ENCODE measurements at regions not wholly inside any gene's neighbourhood (a gene's known extent, or its start where the extent isn't known, plus 50 kb on each side); places are given as distances from the start of the nearest gene placed in this dataset.
A peak's percentile ranks its signal among the peaks of the same experiment; 100 is the strongest.
"Not testable (repeated sequence)": the region's sequence is repeated elsewhere in the genome, so short reads cannot be mapped to it uniquely, and the experiment has no call there.

DNA sequence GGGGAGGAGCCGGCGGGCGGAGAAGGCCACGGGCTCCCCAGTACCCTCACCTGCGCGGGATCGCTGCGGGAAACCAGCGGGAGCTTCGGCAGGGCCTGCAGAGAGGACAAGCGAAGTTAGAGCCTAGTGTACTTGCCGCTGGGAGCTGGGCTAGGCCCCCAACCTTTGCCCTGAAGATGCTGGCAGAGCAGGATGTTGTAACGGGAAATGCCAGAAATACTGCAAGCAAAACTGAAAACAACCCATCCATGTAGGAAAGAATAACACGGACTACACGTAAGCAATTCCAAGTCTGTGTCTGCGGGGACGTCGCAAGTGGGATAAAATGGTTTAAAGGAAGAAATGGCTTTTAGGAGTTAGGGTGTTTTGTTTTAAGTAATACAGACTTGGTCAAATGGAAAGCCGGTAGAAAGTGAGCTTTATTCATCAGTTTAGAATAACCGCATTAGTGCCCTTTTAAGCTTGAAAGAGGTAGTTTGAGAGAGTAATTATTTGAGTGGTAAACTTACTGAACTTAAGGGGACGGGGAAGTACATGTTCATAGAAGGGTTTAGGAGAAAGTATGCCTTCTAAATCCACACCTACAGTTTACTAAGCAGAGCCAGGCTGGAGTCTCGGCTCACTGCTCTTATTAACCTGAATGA is 121.3 kb upstream of the NIPA1 start:
- WGBS (ENCODE audit: insufficient coverage, low coverage, missing lambda C conversion rate): 3% methylated on average over 9 of the region's 22 CpGs
- FAIRE-seq; in situ Hi-C loops (cut with MboI); H4K20me1 ChIP-seq (replicated peaks; ENCODE audit: control insufficient read depth, insufficient read depth, low read length); H3K36me3 ChIP-seq (ENCODE audit: control insufficient read depth, insufficient read depth, low read length); H3K4me1 ChIP-seq (replicated peaks in 1 of 2; ENCODE audit: control insufficient read depth in 2 of 2, insufficient read depth in 2 of 2, low read length in 2 of 2); H3K79me2 ChIP-seq (ENCODE audit: control insufficient read depth, insufficient read depth, low read length); CTCF ChIA-PET (ENCODE audit: low intra/inter-chr PET ratio); ATAC-seq; H3K9me3 ChIP-seq (replicated peaks; ENCODE audit: control insufficient read depth, insufficient read depth, low read depth, low read length); H3K9me1 ChIP-seq (ENCODE audit: control insufficient read depth, insufficient read depth, low read length); BruUV-seq (replicated peaks); H3K27me3 ChIP-seq (ENCODE audit: control insufficient read depth in 2 of 2, insufficient read depth in 2 of 2, low read length in 2 of 2); intact Hi-C loops (cut with micrococcal nuclease): not testable (repeated sequence)
- POLR2A ChIA-PET: interaction anchor here (0.6 kb wide), 2 partner anchors 154 to 359 kb away, joined by 3 read pairs; no protein-coding TSS in a partner anchor
- peak; percentile 58 for TF ChIP-seq ZFX (CRISPR knock-in tag; IDR thresholded peaks at IDR 0.05)
- peak overlapping the region; percentile 52 for H3K4me3 ChIP-seq
- DNase-seq (ENCODE audit: extremely low read depth in 1 of 4, low spot score in 3 of 4): peak in 1 of 4 experiments; percentile 28
- H3K4me2 ChIP-seq (ENCODE audit: insufficient read depth, low read length): peak overlapping the region; percentile 68
- peak overlapping the region; percentile 65 for H3K27ac ChIP-seq (ENCODE audit: extremely low read depth, low read depth, low read length)
- peak overlapping the region; percentile 65 to 90 for H3K9ac ChIP-seq (ENCODE audit: insufficient read depth in 1 of 2, low read depth in 2 of 2, low read length in 2 of 2)
- H2AFZ ChIP-seq (ENCODE audit: low read depth, low read length): peak overlapping the region; percentile 71

DNA sequence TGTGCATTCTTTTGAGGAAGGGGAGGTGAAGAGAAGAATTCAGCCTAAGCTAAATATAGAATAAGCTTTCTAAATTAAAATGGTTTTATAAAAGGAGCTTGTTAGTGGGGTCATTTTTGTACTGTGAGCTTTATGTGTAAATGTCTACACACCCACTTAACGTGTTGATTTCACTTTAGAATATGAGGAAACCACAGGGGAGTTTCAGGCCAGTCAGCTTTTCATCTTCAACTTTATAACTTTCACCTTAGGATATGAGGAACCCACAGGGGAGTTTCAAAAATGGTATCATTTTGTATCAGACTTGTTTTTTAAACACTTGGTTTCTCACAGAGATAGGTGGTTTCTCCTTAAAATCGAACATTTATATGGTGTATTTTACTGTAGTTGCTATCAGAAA is 120.7 kb upstream of the NIPA1 start:
- H3K36me3 ChIP-seq (ENCODE audit: control insufficient read depth, insufficient read depth, low read length); H3K4me1 ChIP-seq (replicated peaks in 1 of 2; ENCODE audit: control insufficient read depth in 2 of 2, insufficient read depth in 2 of 2, low read length in 2 of 2); H3K9me3 ChIP-seq (replicated peaks; ENCODE audit: control insufficient read depth, insufficient read depth, low read depth, low read length); CTCF ChIA-PET (ENCODE audit: low intra/inter-chr PET ratio); FAIRE-seq; in situ Hi-C loops (cut with MboI); H3K9me1 ChIP-seq (ENCODE audit: control insufficient read depth, insufficient read depth, low read length); ATAC-seq; intact Hi-C loops (cut with micrococcal nuclease); POLR2A ChIA-PET; H3K27me3 ChIP-seq (ENCODE audit: control insufficient read depth in 2 of 2, insufficient read depth in 2 of 2, low read length in 2 of 2); DNase-seq (ENCODE audit: extremely low read depth in 1 of 4, low spot score in 3 of 4); H4K20me1 ChIP-seq (replicated peaks; ENCODE audit: control insufficient read depth, insufficient read depth, low read length); H3K79me2 ChIP-seq (ENCODE audit: control insufficient read depth, insufficient read depth, low read length): not testable (repeated sequence)
- 0% methylated on average over 1 of the region's 2 CpGs for WGBS (ENCODE audit: insufficient coverage, low coverage, missing lambda C conversion rate)
- peak overlapping the region in 1 of 2 experiments; percentile 65; a peak in 2 of 4 replicates for H3K9ac ChIP-seq (ENCODE audit: insufficient read depth in 1 of 2, low read depth in 2 of 2, low read length in 2 of 2)
- H2AFZ ChIP-seq (ENCODE audit: low read depth, low read length): peak overlapping the region; percentile 71; the same call in 1 of the 2 replicates
- BruUV-seq (replicated peaks): TSS peak; percentile 71
- peak overlapping the region; percentile 52 for H3K4me3 ChIP-seq
- peak overlapping the region; percentile 65; the same call in 2 of the 3 replicates for H3K27ac ChIP-seq (ENCODE audit: extremely low read depth, low read depth, low read length)
- H3K4me2 ChIP-seq (ENCODE audit: insufficient read depth, low read length): peak overlapping the region; percentile 68

DNA sequence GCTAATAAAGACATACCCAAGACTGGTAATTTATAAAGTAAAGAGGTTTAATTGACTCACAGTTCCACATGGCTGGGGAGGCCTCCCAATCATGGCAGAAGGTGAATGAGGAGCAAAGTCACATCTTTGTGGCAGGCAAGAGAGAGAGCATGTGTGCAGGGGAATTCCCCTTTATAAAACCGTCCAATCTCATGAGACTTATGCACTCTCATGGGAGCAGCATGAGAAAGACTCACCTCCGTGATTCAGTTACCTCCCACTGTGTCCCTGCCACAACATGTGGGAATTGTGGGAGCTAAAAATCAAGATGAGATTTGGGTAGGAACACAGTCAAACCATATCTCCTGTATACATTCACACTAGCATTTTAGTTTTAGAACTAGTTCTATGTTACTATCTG is 101.7 kb upstream of the NIPA1 start:
- POLR2A ChIA-PET; H2AFZ ChIP-seq (ENCODE audit: low read depth, low read length); H3K27ac ChIP-seq (ENCODE audit: extremely low read depth, low read depth, low read length); ATAC-seq; DNase-seq (ENCODE audit: extremely low read depth in 1 of 4, low spot score in 3 of 4); H3K9me1 ChIP-seq (ENCODE audit: control insufficient read depth, insufficient read depth, low read length); H3K36me3 ChIP-seq (ENCODE audit: control insufficient read depth, insufficient read depth, low read length); CTCF ChIA-PET (ENCODE audit: low intra/inter-chr PET ratio); H3K4me3 ChIP-seq; H3K4me1 ChIP-seq (replicated peaks in 1 of 2; ENCODE audit: control insufficient read depth in 2 of 2, insufficient read depth in 2 of 2, low read length in 2 of 2); H3K9ac ChIP-seq (ENCODE audit: insufficient read depth in 1 of 2, low read depth in 2 of 2, low read length in 2 of 2); H3K79me2 ChIP-seq (ENCODE audit: control insufficient read depth, insufficient read depth, low read length); H3K4me2 ChIP-seq (ENCODE audit: insufficient read depth, low read length); FAIRE-seq; H3K9me3 ChIP-seq (replicated peaks; ENCODE audit: control insufficient read depth, insufficient read depth, low read depth, low read length); H3K27me3 ChIP-seq (ENCODE audit: control insufficient read depth in 2 of 2, insufficient read depth in 2 of 2, low read length in 2 of 2); in situ Hi-C loops (cut with MboI); H4K20me1 ChIP-seq (replicated peaks; ENCODE audit: control insufficient read depth, insufficient read depth, low read length); intact Hi-C loops (cut with micrococcal nuclease); BruUV-seq (replicated peaks): not testable (repeated sequence)
- WGBS (ENCODE audit: insufficient coverage, low coverage, missing lambda C conversion rate): 46% methylated on average over 2 of the region's 2 CpGs

Data from K562 (cell line).